Urinary bladder (tissue), 3 donors: ENCODE measurements at regions not wholly inside any gene's neighbourhood (a gene's known extent, or its start where the extent isn't known, plus 50 kb on each side); places are given as distances from the start of the nearest gene placed in this dataset.

Experiments used
- DNase-seq: peaks from one replicate; pipeline ENCODE4 v3.0.0-alpha.2; 2015; ENCODE audit errors: extremely low spot score
- H3K27ac ChIP-seq: one replicate; pipeline ENCODE4 v1.5.1; 2013; ENCODE audit warnings: low read depth, mild to moderate bottlenecking, moderate library complexity
- H3K36me3 ChIP-seq: one replicate; pipeline ENCODE4 v1.6.1; 2013; ENCODE audit warnings: mild to moderate bottlenecking, moderate library complexity; ENCODE audit not compliant: insufficient read depth
- H3K4me1 ChIP-seq: one replicate; pipeline ENCODE4 v1.6.1; 2013; ENCODE audit warnings: mild to moderate bottlenecking, moderate library complexity; ENCODE audit not compliant: insufficient read depth
- H3K4me3 ChIP-seq: one replicate; pipeline ENCODE4 v1.5.1; 2013; ENCODE audit warnings: low read depth, low read length
- WGBS: extraction: QIAGEN DNeasy Blood & Tissue Kit; methylation state at CpG from one replicate; pipeline ENCODE4 v1.1.7; 2013; 5-methylcytosine and 5-hydroxymethylcytosine counted together
- donor health status: healthy with polysubstance abuse.
- donor health status: healthy.

DNA sequence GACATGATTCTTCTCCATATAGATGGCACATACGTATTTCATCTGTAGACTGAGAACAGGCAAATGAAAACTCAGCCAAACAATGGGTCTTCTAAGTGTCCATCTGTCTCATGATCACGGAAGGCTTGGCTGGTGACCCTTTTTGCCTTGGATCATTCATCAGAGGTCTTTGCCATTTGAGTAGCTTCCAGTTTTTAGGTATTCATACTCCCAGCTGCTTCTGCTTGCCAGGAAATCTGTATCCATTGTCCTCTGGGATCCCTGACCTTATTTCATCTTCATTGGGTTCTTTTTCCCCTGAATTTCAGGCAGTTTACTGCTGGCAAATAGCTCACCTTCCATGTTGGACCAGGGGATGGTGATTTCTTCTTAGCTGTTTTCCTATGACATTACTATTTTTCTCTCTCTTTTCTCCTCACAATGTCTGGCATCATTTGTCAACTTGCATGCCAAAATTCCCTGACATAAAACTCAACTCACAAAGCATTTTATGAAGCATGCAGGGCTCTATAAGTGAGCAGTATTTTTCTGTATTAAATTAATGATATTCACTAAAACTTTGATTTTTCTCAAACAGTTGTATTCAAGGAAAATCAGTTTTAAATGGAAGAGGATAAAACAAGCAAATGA, 241.2 kb downstream of the DNAJB9 start:
- H3K4me1 ChIP-seq: no peaks in the 10 kb centered on the region
- DNase-seq: no peak
- whole genome bisulfite sequencing: 65% methylated on average over 2 of the region's 2 CpGs
- H3K27ac ChIP-seq: no peak overlapping the region
- no peak overlapping the region for H3K4me3 ChIP-seq
- no peaks in the 10 kb centered on the region for H3K36me3 ChIP-seq

DNA sequence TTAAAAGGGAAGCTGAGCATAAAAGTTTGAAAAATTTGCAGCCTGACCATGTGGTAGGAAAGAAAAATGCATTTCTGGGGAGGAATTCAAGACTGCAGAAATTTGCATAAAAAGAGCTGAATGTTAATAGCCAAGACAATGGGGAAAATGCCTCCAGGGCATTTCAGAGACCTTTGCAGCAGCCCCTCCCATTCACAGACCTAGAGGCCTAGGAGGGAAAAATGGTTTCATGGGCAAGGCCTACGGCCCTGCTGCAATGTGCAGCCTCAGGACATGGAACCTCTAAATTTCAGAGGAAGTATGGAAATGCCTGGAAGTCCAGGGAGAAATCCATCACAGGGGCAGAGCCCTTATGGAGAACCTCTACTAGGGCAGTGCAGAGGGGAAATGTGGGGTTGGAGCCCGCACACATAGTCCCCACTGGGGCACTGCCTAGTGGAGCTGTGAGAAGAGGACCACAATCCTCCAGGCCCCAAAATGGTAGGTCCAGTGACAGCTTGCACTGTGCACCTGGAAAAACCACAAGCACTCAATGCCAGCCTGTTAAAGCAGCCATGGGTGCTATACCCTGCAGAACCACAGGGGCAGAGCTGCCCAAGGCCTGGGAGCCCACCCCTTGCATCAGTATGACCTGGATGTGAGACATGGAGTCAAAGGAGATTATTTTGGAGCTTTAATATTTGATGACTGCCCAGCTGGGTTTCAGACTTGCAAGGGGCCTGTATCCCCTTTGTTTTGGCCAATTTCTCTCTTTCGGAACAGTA, 243.8 kb downstream of the DNAJB9 start:
- Histone ChIP-seq H3K4me1 (no peaks in the 10 kb centered on the region), H3K4me3 (no peak overlapping the region), H3K36me3 (no peaks in the 10 kb centered on the region), H3K27ac (no peak overlapping the region)
- no peak for DNase-seq
- 89% methylated on average over 3 of the region's 3 CpGs for WGBS

GRCh38 chr7:108815815-108816214, 246.1 kb downstream of the DNAJB9 start:
- no peak overlapping the region for H3K4me3 ChIP-seq
- H3K36me3 ChIP-seq: no peaks in the 10 kb centered on the region
- no peak overlapping the region for H3K27ac ChIP-seq
- H3K4me1 ChIP-seq: no peaks in the 10 kb centered on the region
- DNase-seq: no peak
- WGBS: 61% methylated on average over 2 of the region's 2 CpGs

DNA sequence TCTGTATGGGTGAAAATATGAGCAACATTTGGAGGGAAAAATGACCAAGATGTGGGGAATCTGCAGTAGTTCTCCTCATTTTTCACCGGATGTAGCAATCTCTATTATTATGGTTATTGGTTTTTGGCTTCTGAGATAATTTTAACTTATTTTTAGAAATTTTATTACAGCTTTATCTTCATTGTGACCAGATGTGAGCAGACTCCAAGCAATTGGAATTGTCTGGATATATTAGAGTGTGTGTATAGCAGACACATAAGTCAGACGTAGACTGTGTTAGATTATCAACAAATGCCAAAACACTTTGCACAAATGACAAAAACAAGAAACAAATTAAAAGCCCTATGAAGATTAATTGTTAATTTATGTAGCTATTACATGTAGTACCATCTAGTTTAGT, 249.1 kb downstream of the DNAJB9 start:
- no peaks in the 10 kb centered on the region for H3K4me1 ChIP-seq
- no peaks in the 10 kb centered on the region for H3K36me3 ChIP-seq
- H3K27ac ChIP-seq: no peak overlapping the region
- no peak overlapping the region for H3K4me3 ChIP-seq
- WGBS: 42% methylated on average over 2 of the region's 2 CpGs
- DNase-seq: no peak

GRCh38 chr7:108824840-108825580, 255.3 kb downstream of the DNAJB9 start:
- H3K36me3 ChIP-seq: no peaks in the 10 kb centered on the region
- H3K27ac ChIP-seq: no peak overlapping the region
- no peaks in the 10 kb centered on the region for H3K4me1 ChIP-seq
- no peak for DNase-seq
- H3K4me3 ChIP-seq: no peak overlapping the region
- 58% methylated on average over 3 of the region's 3 CpGs for WGBS

GRCh38 chr7:108825581-108825909, 255.9 kb downstream of the DNAJB9 start:
- Histone ChIP-seq H3K4me1 (no peaks in the 10 kb centered on the region), H3K36me3 (no peaks in the 10 kb centered on the region), H3K4me3 (no peak overlapping the region), H3K27ac (no peak overlapping the region)
- DNase-seq: no peak
- WGBS: 73% methylated on average over 2 of the region's 2 CpGs

DNA sequence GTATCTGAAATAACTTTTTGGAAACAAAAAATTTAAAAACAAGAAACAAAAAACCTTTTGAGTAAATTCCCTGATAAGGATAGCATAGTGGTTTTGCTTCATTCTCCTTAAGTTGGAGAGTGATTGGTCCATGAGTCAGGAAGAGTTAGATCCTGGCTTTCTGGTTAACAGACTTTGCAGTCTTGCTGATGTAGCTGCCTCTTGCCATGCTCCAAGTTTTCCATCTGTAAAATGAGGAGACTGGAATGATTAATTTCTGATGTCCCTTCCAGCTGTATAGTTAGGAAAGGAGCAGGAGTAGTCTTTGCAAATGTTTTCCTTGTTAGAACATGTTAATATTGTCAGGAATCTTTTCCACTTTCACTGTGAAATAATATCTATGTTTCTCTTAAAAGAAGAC, 266.6 kb downstream of the DNAJB9 start:
- Histone ChIP-seq H3K36me3 (no peaks in the 10 kb centered on the region), H3K4me1 (no peaks in the 10 kb centered on the region), H3K4me3 (no peak overlapping the region), H3K27ac (no peak overlapping the region)
- DNase-seq: no peak

- H3K4me3 ChIP-seq: no peak overlapping the region
- no peaks in the 10 kb centered on the region for H3K4me1 ChIP-seq
- DNase-seq: no peak
- H3K27ac ChIP-seq: no peak overlapping the region
- H3K36me3 ChIP-seq: no peaks in the 10 kb centered on the region
- 16% methylated on average over 4 of the region's 4 CpGs for WGBS
These were observed 268.5 kb downstream of the DNAJB9 start for GRCh38 chr7:108838198-108838597.

DNA sequence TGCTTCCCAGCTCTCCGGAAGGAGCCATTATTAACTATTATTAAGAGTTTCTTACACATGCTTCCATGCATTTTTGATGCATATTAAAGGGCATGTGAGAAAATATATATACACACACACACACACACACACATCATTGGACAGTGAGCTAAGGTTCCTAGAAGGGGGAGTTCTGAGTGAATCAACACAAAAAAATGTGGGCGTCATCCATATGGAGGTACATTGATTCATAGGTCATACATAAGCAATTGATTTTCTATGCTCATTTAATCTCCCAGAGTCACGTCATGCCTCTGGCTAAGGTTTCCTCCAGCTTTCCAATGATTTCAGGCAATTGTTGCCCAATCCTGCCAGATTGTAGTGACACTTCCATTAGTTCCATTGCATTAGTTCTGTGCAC, 269.4 kb downstream of the DNAJB9 start:
- 26% methylated on average over 3 of the region's 3 CpGs for WGBS
- no peak overlapping the region for H3K27ac ChIP-seq
- H3K36me3 ChIP-seq: no peaks in the 10 kb centered on the region
- DNase-seq: no peak
- no peaks in the 10 kb centered on the region for H3K4me1 ChIP-seq
- H3K4me3 ChIP-seq: no peak overlapping the region

DNA sequence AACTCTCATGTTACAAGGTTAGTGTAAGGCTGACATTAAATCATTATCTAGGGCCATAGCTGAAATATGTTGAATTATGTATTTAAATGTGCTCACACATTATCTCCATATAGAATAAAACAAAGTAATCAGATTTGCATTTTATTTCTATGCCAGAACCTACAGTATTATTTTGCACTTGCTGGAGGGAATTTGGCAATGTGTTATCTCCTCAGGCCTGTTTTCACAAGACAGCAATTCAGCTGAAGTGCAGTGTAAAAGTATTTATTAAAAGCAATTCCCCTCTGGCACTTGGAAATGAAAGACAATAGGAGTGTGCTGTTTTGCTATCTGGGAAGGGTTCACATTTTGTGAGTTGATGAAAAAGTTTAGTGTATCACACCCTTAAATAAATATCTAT, 276.3 kb downstream of the DNAJB9 start:
- no peak overlapping the region for H3K27ac ChIP-seq
- H3K4me1 ChIP-seq: no peaks in the 10 kb centered on the region
- H3K36me3 ChIP-seq: no peaks in the 10 kb centered on the region
- DNase-seq: no peak
- no peak overlapping the region for H3K4me3 ChIP-seq

GRCh38 chr7:108846471-108846870, 276.8 kb downstream of the DNAJB9 start:
- DNase-seq: no peak
- H3K4me3 ChIP-seq: no peak overlapping the region
- no peak overlapping the region for H3K27ac ChIP-seq
- WGBS: 73% methylated on average over 7 of the region's 7 CpGs
- no peaks in the 10 kb centered on the region for H3K4me1 ChIP-seq
- H3K36me3 ChIP-seq: no peaks in the 10 kb centered on the region

DNA sequence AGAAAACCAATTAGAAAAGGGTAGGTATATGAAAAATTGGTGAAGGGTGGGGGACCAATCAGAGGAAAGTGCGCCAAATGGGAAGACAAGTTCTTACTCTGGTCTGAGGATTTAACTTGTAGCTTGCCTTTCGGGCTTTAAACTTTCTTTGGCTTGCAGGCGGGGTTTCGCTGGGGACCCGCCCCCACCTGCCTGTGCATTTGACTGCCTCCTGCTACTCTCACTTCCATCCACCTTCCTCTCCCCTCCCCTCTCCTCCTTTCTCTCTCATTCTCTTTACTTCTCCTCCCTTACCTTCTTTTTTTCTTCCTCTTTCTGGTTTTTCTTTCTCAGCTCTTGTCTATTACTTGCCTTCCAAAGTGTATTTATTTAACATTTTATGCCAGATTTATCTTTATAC, 278.8 kb downstream of the DNAJB9 start:
- H3K27ac ChIP-seq: no peak overlapping the region
- WGBS: 95% methylated on average over 5 of the region's 5 CpGs
- H3K36me3 ChIP-seq: no peaks in the 10 kb centered on the region
- H3K4me1 ChIP-seq: no peaks in the 10 kb centered on the region
- H3K4me3 ChIP-seq: no peak overlapping the region
- no peak for DNase-seq

DNA sequence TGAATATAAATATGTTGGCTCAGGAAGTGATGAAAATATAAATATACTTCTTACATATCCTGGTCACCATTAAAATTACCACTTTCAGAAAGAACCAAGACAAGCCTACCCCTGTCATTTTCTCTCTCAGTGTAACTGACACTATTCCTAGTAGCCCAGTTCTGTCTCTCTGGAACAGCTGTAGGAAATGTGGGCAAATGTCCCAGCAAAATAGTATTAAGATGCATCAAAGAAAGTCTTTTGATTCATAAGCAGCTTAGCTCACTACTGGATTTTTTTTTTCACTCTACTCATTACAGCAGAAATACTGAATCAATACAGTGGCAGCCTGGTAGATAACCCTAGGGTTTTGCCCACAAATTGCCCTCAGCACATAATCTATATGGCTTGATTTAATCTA, 290.9 kb downstream of the DNAJB9 start:
- H3K27ac ChIP-seq: no peak overlapping the region
- H3K4me1 ChIP-seq: no peaks in the 10 kb centered on the region
- DNase-seq: no peak
- no peak overlapping the region for H3K4me3 ChIP-seq
- no peaks in the 10 kb centered on the region for H3K36me3 ChIP-seq

DNA sequence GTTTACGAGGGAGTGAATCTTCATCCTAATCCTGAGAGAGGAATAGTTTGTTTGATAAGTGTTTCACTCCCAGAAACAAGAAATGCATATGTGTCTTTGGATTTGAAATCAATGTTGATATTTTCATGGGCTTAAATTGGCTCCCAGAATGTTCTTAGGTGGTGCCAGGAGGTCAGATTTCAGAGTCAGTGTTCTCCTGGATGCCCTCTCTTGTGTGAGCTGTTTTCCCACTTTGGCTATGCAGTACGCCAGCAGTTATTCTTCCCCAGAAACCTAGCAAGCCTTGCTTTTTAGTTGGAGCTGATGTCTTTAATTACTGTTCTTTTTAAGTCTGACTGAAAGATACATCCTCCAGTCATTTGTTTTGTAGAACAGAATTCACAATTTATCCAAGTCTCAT, 291.4 kb downstream of the DNAJB9 start:
- H3K36me3 ChIP-seq: no peaks in the 10 kb centered on the region
- H3K4me1 ChIP-seq: no peaks in the 10 kb centered on the region
- no peak for DNase-seq
- WGBS: 93% methylated on average over 1 of the region's 2 CpGs
- no peak overlapping the region for H3K27ac ChIP-seq
- no peak overlapping the region for H3K4me3 ChIP-seq
